ENCODE measurements at regions not wholly inside any gene's neighbourhood (a gene's known extent, or its start where the extent isn't known, plus 50 kb on each side); places are given as distances from the start of the nearest gene placed in this dataset.

DNA sequence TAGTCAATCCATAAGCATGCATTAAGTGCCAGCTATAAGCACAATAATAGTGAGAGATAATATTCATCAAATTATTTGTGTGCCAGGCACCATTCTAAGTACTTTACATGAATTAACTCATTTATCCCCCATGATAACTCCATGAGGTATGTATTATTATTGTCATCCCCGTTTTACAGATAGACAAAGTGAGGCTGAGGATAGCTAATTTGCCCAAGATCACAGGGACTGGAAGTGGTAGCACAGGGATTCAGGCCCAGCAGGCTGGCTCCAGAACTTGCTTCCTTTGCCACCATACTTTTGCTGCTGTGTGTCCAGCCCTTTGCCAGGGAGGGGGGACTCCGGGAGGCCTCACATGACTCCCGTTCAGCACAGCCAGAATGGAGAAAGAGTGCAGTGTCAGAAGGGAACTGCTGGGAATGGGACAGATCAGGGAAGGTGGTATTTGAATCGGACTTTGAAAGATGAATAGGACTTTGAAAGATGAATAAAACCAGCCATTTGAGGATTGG is 128.0 kb upstream of the PWP1 start:
- no peak for DNase-seq (ENCODE audit: low spot score)
- Histone ChIP-seq H3K27ac (no peak overlapping the region), H3K27me3 (peaks cover 5% of the 10 kb centered on the region), H3K4me2 (no peak overlapping the region), H3K9me2 (replicated peaks; ENCODE audit: insufficient read depth) (no peaks in the 10 kb centered on the region), H3K9me3 (ENCODE audit: low read depth) (no peaks in the 10 kb centered on the region), H3K79me2 (no peaks in the 10 kb centered on the region), H3K36me3 (replicated peaks; ENCODE audit: insufficient read depth, low read depth) (no peaks in the 10 kb centered on the region), H3K4me1 (ENCODE audit: insufficient read depth) (no peaks in the 10 kb centered on the region), H2AFZ (no peak overlapping the region), H4K20me1 (ENCODE audit: insufficient read depth, poor library complexity, severe bottlenecking) (no peaks in the 10 kb centered on the region), H3K4me3 (no peak overlapping the region)
- TF ChIP-seq EZH2phosphoT487 (IDR thresholded peaks at IDR 0.05; ENCODE audit: low read depth, severe bottlenecking, unreplicated experiment) (no peak), EZH2 (IDR thresholded peaks at IDR 0.05; ENCODE audit: borderline replicate concordance) (no peak)
- TF ChIP-seq, protein P1, sequence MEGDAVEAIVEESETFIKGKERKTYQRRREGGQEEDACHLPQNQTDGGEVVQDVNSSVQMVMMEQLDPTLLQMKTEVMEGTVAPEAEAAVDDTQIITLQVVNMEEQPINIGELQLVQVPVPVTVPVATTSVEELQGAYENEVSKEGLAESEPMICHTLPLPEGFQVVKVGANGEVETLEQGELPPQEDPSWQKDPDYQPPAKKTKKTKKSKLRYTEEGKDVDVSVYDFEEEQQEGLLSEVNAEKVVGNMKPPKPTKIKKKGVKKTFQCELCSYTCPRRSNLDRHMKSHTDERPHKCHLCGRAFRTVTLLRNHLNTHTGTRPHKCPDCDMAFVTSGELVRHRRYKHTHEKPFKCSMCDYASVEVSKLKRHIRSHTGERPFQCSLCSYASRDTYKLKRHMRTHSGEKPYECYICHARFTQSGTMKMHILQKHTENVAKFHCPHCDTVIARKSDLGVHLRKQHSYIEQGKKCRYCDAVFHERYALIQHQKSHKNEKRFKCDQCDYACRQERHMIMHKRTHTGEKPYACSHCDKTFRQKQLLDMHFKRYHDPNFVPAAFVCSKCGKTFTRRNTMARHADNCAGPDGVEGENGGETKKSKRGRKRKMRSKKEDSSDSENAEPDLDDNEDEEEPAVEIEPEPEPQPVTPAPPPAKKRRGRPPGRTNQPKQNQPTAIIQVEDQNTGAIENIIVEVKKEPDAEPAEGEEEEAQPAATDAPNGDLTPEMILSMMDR (IDR thresholded peaks at IDR 0.05; ENCODE audit: poor library complexity), result no peak
- 66% methylated on average over 4 of the region's 4 CpGs for WGBS (ENCODE audit: low lambda C conversion rate, missing lambda C conversion rate)

DNA sequence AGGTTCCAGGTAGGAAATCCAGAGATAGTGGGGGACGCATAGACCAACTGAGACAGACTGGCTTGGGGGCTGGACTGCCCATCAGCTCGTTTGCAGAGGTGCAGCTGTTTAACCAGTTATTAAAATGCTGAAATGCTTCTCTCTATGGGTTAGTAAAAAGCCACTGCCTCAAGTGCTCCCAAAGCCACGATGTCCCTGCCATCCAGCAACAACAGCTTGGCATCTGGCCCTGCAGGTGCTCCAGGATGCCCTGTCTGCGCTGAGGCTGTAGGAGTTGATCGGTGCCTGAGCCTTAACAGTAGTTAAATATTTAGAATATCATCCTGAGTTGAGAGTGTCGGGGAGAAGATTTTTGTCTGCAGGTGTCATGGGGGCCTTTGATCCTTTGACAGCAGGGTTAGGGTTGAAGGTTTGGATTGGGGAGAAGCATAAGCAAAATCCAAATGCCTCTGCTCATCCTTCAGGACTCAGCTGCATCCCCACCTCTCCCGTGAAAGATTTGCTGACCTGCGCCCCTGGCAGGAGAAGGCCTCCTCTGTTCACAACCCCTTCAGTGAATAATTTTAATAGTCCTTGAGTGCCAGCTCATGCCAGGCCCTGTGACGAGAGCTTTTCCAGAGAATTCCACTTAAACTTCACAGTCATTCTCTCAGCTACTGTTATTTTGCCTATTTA is 127.3 kb upstream of the PWP1 start:
- no peaks in the 10 kb centered on the region for H3K9me2 ChIP-seq (replicated peaks; ENCODE audit: insufficient read depth)
- H3K27ac ChIP-seq, result no peak overlapping the region
- DNase-seq (ENCODE audit: low spot score), result no peak
- TF ChIP-seq, protein P1 (IDR thresholded peaks at IDR 0.05; ENCODE audit: poor library complexity), result no peak
- TF ChIP-seq EZH2phosphoT487 (IDR thresholded peaks at IDR 0.05; ENCODE audit: low read depth, severe bottlenecking, unreplicated experiment) (no peak), EZH2 (IDR thresholded peaks at IDR 0.05; ENCODE audit: borderline replicate concordance) (no peak)
- H3K4me3 ChIP-seq, result no peak overlapping the region
- no peaks in the 10 kb centered on the region for H4K20me1 ChIP-seq (ENCODE audit: insufficient read depth, poor library complexity, severe bottlenecking)
- no peak overlapping the region for H3K4me2 ChIP-seq
- no peaks in the 10 kb centered on the region for H3K36me3 ChIP-seq (replicated peaks; ENCODE audit: insufficient read depth, low read depth)
- H3K79me2 ChIP-seq, result no peaks in the 10 kb centered on the region
- H3K27me3 ChIP-seq, result peaks cover 5% of the 10 kb centered on the region
- no peaks in the 10 kb centered on the region for H3K4me1 ChIP-seq (ENCODE audit: insufficient read depth)
- no peaks in the 10 kb centered on the region for H3K9me3 ChIP-seq (ENCODE audit: low read depth)
- no peak overlapping the region for H2AFZ ChIP-seq
- WGBS (ENCODE audit: low lambda C conversion rate, missing lambda C conversion rate), result 93% methylated on average over 9 of the region's 9 CpGs

DNA sequence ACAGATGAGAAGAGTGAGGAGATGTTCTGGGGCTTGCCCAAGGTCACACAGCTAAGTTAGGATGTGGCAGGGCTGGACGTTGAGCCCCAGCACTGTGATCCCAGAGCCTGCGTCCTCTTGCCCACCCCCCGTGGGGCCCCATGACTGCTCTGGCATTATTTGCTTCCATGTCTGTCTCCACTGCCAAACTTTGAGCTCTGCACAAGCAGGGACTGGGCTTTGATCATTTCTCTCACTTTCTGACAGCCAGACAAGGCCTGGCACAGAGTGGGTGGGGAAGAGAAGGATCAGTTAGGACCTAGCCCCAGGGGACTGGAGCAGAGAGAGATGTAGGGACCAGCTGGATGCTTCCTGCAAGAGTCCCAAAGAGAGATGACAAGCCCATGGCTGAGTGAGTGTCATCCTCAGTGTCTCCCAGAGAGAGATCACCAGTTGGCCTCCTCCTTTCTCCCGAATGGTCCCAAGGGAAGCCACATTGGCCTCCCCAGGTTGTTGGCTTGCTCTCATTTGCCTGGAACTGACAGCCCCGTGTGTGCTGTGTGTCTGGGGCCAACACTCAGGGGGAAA is 126.7 kb upstream of the PWP1 start:
- Histone ChIP-seq H3K27ac (no peak overlapping the region), H2AFZ (no peak overlapping the region), H4K20me1 (ENCODE audit: insufficient read depth, poor library complexity, severe bottlenecking) (no peaks in the 10 kb centered on the region), H3K79me2 (no peaks in the 10 kb centered on the region), H3K27me3 (peaks cover 5% of the 10 kb centered on the region), H3K4me1 (ENCODE audit: insufficient read depth) (no peaks in the 10 kb centered on the region), H3K36me3 (replicated peaks; ENCODE audit: insufficient read depth, low read depth) (no peaks in the 10 kb centered on the region), H3K4me2 (no peak overlapping the region), H3K9me3 (ENCODE audit: low read depth) (no peaks in the 10 kb centered on the region), H3K9me2 (replicated peaks; ENCODE audit: insufficient read depth) (no peaks in the 10 kb centered on the region), H3K4me3 (no peak overlapping the region)
- no peak for TF ChIP-seq EZH2 (IDR thresholded peaks at IDR 0.05; ENCODE audit: borderline replicate concordance)
- TF ChIP-seq, protein P1 (IDR thresholded peaks at IDR 0.05; ENCODE audit: poor library complexity), result no peak
- no peak for DNase-seq (ENCODE audit: low spot score)
- WGBS (ENCODE audit: low lambda C conversion rate, missing lambda C conversion rate), result 62% methylated on average over 5 of the region's 5 CpGs
